Nephron progenitor cell (in vitro differentiated cells): ENCODE measurements at regions not wholly inside any gene's neighbourhood (a gene's known extent, or its start where the extent isn't known, plus 50 kb on each side); places are given as distances from the start of the nearest gene placed in this dataset.

Experiments
- DNase-seq: peaks from one replicate; pipeline ENCODE4 v3.0.0; 2021
- H3K27ac Mint-ChIP-seq: 2 replicates; pipeline ENCODE4 v1.8.0; 2021; ENCODE audit warnings: mild to moderate bottlenecking, moderate library complexity, mixed read lengths
- H3K27me3 Mint-ChIP-seq: 2 replicates; pipeline ENCODE4 v1.8.0; 2021; ENCODE audit warnings: mild to moderate bottlenecking, low read depth, mixed read lengths; ENCODE audit not compliant: poor library complexity
- H3K36me3 Mint-ChIP-seq: 2 replicates; pipeline ENCODE4 v1.8.0; 2021; ENCODE audit warnings: low read depth, mixed read lengths
- H3K4me1 Mint-ChIP-seq: 2 replicates; pipeline ENCODE4 v1.8.0; 2021; ENCODE audit warnings: mixed read lengths
- H3K4me3 Mint-ChIP-seq: 2 replicates; pipeline ENCODE4 v1.8.0; 2021; ENCODE audit warnings: mild to moderate bottlenecking, moderate library complexity, mixed read lengths
- H3K9me3 Mint-ChIP-seq: 2 replicates; pipeline ENCODE4 v1.8.0; 2021; ENCODE audit warnings: mild to moderate bottlenecking, moderate library complexity, mixed read lengths
- CTCF ChIP-seq: fragments of 200-600 bp; sonication (generic); IDR thresholded peaks from 2 replicates; pipeline ENCODE4 v1.5.0; 2021; ENCODE audit warnings: antibody characterized with exemption

- no peak for DNase-seq
- no peak overlapping the region for H3K27ac Mint-ChIP-seq
- peaks cover 12% of the 10 kb centered on the region for H3K9me3 Mint-ChIP-seq
- H3K4me3 Mint-ChIP-seq = no peak overlapping the region
- H3K36me3 Mint-ChIP-seq = no peaks in the 10 kb centered on the region
- no peaks in the 10 kb centered on the region for H3K4me1 Mint-ChIP-seq
- no peak for TF ChIP-seq CTCF
- H3K27me3 Mint-ChIP-seq = no peaks in the 10 kb centered on the region
These were observed 53.2 kb upstream of the TFEC start for GRCh38 chr7:116083796-116084195.

GRCh38 chr7:116086547-116087045 lies 56.0 kb upstream of the TFEC start:
- Mint-ChIP-seq H3K27ac (no peak overlapping the region), H3K36me3 (no peaks in the 10 kb centered on the region), H3K4me3 (no peak overlapping the region), H3K27me3 (no peaks in the 10 kb centered on the region), H3K4me1 (no peaks in the 10 kb centered on the region), H3K9me3 (no peaks in the 10 kb centered on the region)
- no peak for DNase-seq
- TF ChIP-seq CTCF = no peak

GRCh38 chr7:116087291-116087690 lies 56.7 kb upstream of the TFEC start:
- DNase-seq = no peak
- Mint-ChIP-seq H3K27ac (no peak overlapping the region), H3K36me3 (no peaks in the 10 kb centered on the region), H3K27me3 (no peaks in the 10 kb centered on the region), H3K4me1 (no peaks in the 10 kb centered on the region), H3K9me3 (no peaks in the 10 kb centered on the region), H3K4me3 (no peak overlapping the region)
- no peak for TF ChIP-seq CTCF

GRCh38 chr7:116087984-116088383 lies 57.4 kb upstream of the TFEC start:
- no peaks in the 10 kb centered on the region for H3K9me3 Mint-ChIP-seq
- no peaks in the 10 kb centered on the region for H3K36me3 Mint-ChIP-seq
- H3K4me3 Mint-ChIP-seq = no peak overlapping the region
- no peaks in the 10 kb centered on the region for H3K4me1 Mint-ChIP-seq
- no peaks in the 10 kb centered on the region for H3K27me3 Mint-ChIP-seq
- H3K27ac Mint-ChIP-seq = no peak overlapping the region
- TF ChIP-seq CTCF = no peak
- no peak for DNase-seq

GRCh38 chr7:116089293-116089692 lies 58.7 kb upstream of the TFEC start:
- Mint-ChIP-seq H3K27me3 (no peaks in the 10 kb centered on the region), H3K9me3 (no peaks in the 10 kb centered on the region), H3K36me3 (no peaks in the 10 kb centered on the region), H3K27ac (no peak overlapping the region), H3K4me1 (no peaks in the 10 kb centered on the region), H3K4me3 (no peak overlapping the region)
- DNase-seq = no peak
- TF ChIP-seq CTCF = no peak

GRCh38 chr7:116093516-116094301 lies 63.1 kb upstream of the TFEC start:
- H3K27me3 Mint-ChIP-seq = peaks cover 4% of the 10 kb centered on the region
- no peak for TF ChIP-seq CTCF
- no peaks in the 10 kb centered on the region for H3K36me3 Mint-ChIP-seq
- no peak overlapping the region for H3K4me3 Mint-ChIP-seq
- H3K4me1 Mint-ChIP-seq = no peaks in the 10 kb centered on the region
- H3K9me3 Mint-ChIP-seq = no peaks in the 10 kb centered on the region
- H3K27ac Mint-ChIP-seq = no peak overlapping the region
- DNase-seq = no peak
